SKM-1 (cell line): ENCODE measurements at regions not wholly inside any gene's neighbourhood (a gene's known extent, or its start where the extent isn't known, plus 50 kb on each side); places are given as distances from the start of the nearest gene placed in this dataset.
"Not testable (repeated sequence)": the region's sequence is repeated elsewhere in the genome, so short reads cannot be mapped to it uniquely, and the experiment has no call there.

Source experiments
- DNase-seq: peaks from one replicate; lab custom pipeline; 2025; ENCODE audit not compliant: unreplicated experiment; lab: John Stamatoyannopoulos, UW

GRCh38 chr22:48061726-48062125, 1299.3 kb downstream of the TBC1D22A start:
- DNase-seq: no peak

- DNase-seq: no peak
Measured at GRCh38 chr22:48060266-48060665, 1297.8 kb downstream of the TBC1D22A start.

GRCh38 chr22:48059521-48059920, 1297.1 kb downstream of the TBC1D22A start:
- DNase-seq: not testable (repeated sequence)

GRCh38 chr22:48057116-48057835, 1294.8 kb downstream of the TBC1D22A start:
- DNase-seq: no peak

GRCh38 chr22:48055827-48056226, 1293.4 kb downstream of the TBC1D22A start:
- no peak for DNase-seq

- DNase-seq: no peak
Measured at GRCh38 chr22:48055185-48055584, 1292.7 kb downstream of the TBC1D22A start.

GRCh38 chr22:48054596-48054995, 1292.1 kb downstream of the TBC1D22A start:
- no peak for DNase-seq

GRCh38 chr22:48053973-48054372, 1291.5 kb downstream of the TBC1D22A start:
- DNase-seq: no peak

- no peak for DNase-seq
Measured at GRCh38 chr22:48053486-48053885, 1291.0 kb downstream of the TBC1D22A start.

- no peak for DNase-seq
Measured at GRCh38 chr22:48052621-48052890, 1290.1 kb downstream of the TBC1D22A start.

- no peak for DNase-seq
Measured at GRCh38 chr22:48051796-48052620, 1289.6 kb downstream of the TBC1D22A start.

GRCh38 chr22:48050836-48051235, 1288.4 kb downstream of the TBC1D22A start:
- no peak for DNase-seq

- DNase-seq: no peak
Measured at GRCh38 chr22:48049116-48049515, 1286.7 kb downstream of the TBC1D22A start.

GRCh38 chr22:48047722-48048500, 1285.5 kb downstream of the TBC1D22A start:
- no peak for DNase-seq

GRCh38 chr22:48045369-48045768, 1282.9 kb downstream of the TBC1D22A start:
- no peak for DNase-seq

- no peak for DNase-seq
Measured at GRCh38 chr22:48044487-48045060, 1282.1 kb downstream of the TBC1D22A start.

- no peak for DNase-seq
Measured at GRCh38 chr22:48043581-48043980, 1281.1 kb downstream of the TBC1D22A start.

GRCh38 chr22:48042621-48043395, 1280.4 kb downstream of the TBC1D22A start:
- no peak for DNase-seq

GRCh38 chr22:48039326-48039725, 1276.9 kb downstream of the TBC1D22A start:
- DNase-seq: no peak

GRCh38 chr22:48037618-48038017, 1275.2 kb downstream of the TBC1D22A start:
- no peak for DNase-seq

- no peak for DNase-seq
Measured at GRCh38 chr22:48035897-48036296, 1273.4 kb downstream of the TBC1D22A start.
